H1 (cell line): ENCODE measurements at regions not wholly inside any gene's neighbourhood (a gene's known extent, or its start where the extent isn't known, plus 50 kb on each side); places are given as distances from the start of the nearest gene placed in this dataset.

ENCODE experiments used
- CTCF ChIA-PET: fragments of 300-600 bp; sonication (Branson Sonifier 250); formaldehyde crosslinking; loops from one replicate; lab custom pipeline; 2021; ENCODE audit not compliant: partially characterized antibody; lab: Charles Lee
- POLR2A ChIA-PET: fragments of 300-600 bp; sonication (Branson Sonifier 250); formaldehyde crosslinking; loops from one replicate; lab custom pipeline; 2021; ENCODE audit warnings: inconsistent platforms; ENCODE audit not compliant: partially characterized antibody; lab: Charles Lee
- DNase-seq, 2 experiments: peaks; one replicate each; pipeline versions ENCODE4 v3.0.0 to v3.0.0-alpha.2; 2010 to 2022; ENCODE audit warnings: low spot score in 2 of 2, low read depth in 1 of 2, mixed read lengths in 1 of 2
- FAIRE-seq: peaks from 2 replicates; lab custom pipeline; 2011; peaks lifted over from hg19 to GRCh38; lab: Jason Lieb, UNC
- H2AFZ ChIP-seq: 2 replicates; pipeline ENCODE4 v1.8.1; 2012; ENCODE audit warnings: low read length, inconsistent platforms
- H2AK5ac ChIP-seq: 2 replicates; pipeline ENCODE4 v1.6.1; 2013; ENCODE audit warnings: low read depth, low read length
- H2BK120ac ChIP-seq: replicated peaks from 2 replicates; pipeline ENCODE3; 2013; ENCODE audit warnings: low read depth, low read length, inconsistent platforms
- H2BK12ac ChIP-seq: 2 replicates; pipeline ENCODE4 v1.6.1; 2013; ENCODE audit warnings: low read depth, low read length
- H2BK15ac ChIP-seq: 2 replicates; pipeline ENCODE4 v1.6.1; 2013; ENCODE audit warnings: low read length
- H2BK20ac ChIP-seq: 2 replicates; pipeline ENCODE4 v1.6.1; 2013; ENCODE audit warnings: low read length
- H2BK5ac ChIP-seq: 2 replicates; pipeline ENCODE4 v1.6.1; 2013; ENCODE audit warnings: low read depth, low read length
- H3K14ac ChIP-seq: 2 replicates; pipeline ENCODE4 v1.6.1; 2013; ENCODE audit warnings: inconsistent platforms; ENCODE audit not compliant: insufficient read length
- H3K18ac ChIP-seq: 2 replicates; pipeline ENCODE4 v1.6.1; 2013; ENCODE audit warnings: low read length; ENCODE audit errors: extremely low read depth
- H3K23ac ChIP-seq: 2 replicates; pipeline ENCODE4 v1.6.1; 2013; ENCODE audit warnings: inconsistent platforms; ENCODE audit not compliant: insufficient read length
- H3K23me2 ChIP-seq: 2 replicates; pipeline ENCODE4 v1.6.1; 2013; ENCODE audit warnings: low read depth, low read length
- H3K27ac ChIP-seq: 2 replicates; pipeline ENCODE4 v1.6.1; 2011; ENCODE audit warnings: low read depth, low read length, inconsistent platforms
- H3K27me3 ChIP-seq, 4 experiments: replicated peaks in 1 of 4; 1 replicate in 1 of 4; 2 replicates in 3 of 4; pipeline versions ENCODE4 v1.6.1 to v1.8.1; 2011 to 2013; ENCODE audit warnings: low read length in 3 of 4, mild to moderate bottlenecking in 3 of 4, inconsistent platforms in 2 of 4, mixed read lengths in 2 of 4, moderate library complexity in 1 of 4; ENCODE audit not compliant: control insufficient read depth in 3 of 4, insufficient read depth in 3 of 4; ENCODE audit errors: extremely low read depth in 1 of 4
- H3K36me3 ChIP-seq, 4 experiments: 2 replicates each; pipeline versions ENCODE4 v1.6.1 to v1.8.1; 2011 to 2013; ENCODE audit warnings: mild to moderate bottlenecking in 4 of 4, low read length in 3 of 4, moderate library complexity in 2 of 4, control low read depth in 1 of 4, inconsistent platforms in 1 of 4; ENCODE audit not compliant: insufficient read depth in 4 of 4, control insufficient read depth in 2 of 4
- H3K4ac ChIP-seq: replicated peaks from 2 replicates; pipeline ENCODE3; 2013; ENCODE audit warnings: low read length, low read depth, mixed read lengths, inconsistent platforms; ENCODE audit not compliant: insufficient read length
- H3K4me1 ChIP-seq, 4 experiments: replicated peaks in 1 of 4; 1 replicate in 1 of 4; 2 replicates in 3 of 4; pipeline versions ENCODE4 v1.6.1 to v1.8.1; 2011 to 2013; ENCODE audit warnings: low read length in 3 of 4, inconsistent platforms in 2 of 4, mixed read lengths in 1 of 4; ENCODE audit not compliant: insufficient read depth in 4 of 4, control insufficient read depth in 3 of 4
- H3K4me2 ChIP-seq, 2 experiments: 2 replicates each; pipeline versions ENCODE4 v1.6.1 to v1.8.1; 2011 to 2013; ENCODE audit warnings: low read depth in 2 of 2, low read length in 2 of 2, control low read depth in 1 of 2, inconsistent platforms in 1 of 2, mild to moderate bottlenecking in 1 of 2; ENCODE audit not compliant: insufficient read depth in 1 of 2
- H3K4me3 ChIP-seq, 4 experiments: fragments of 200-600, 300-600 bp in 1 of 4; sonication (generic), shearing (Covaris generic), sonication (Bioruptor Twin) in 1 of 4; 2 replicates each; pipeline versions ENCODE4 v1.5.1 to v1.8.1; 2011 to 2016; ENCODE audit warnings: low read length in 4 of 4, low read depth in 3 of 4, control low read depth in 2 of 4, inconsistent platforms in 2 of 4, mild to moderate bottlenecking in 2 of 4, mixed read lengths in 1 of 4, moderate library complexity in 1 of 4; ENCODE audit not compliant: insufficient read depth in 2 of 4; ENCODE audit errors: extremely low read depth in 1 of 4
- H3K56ac ChIP-seq: replicated peaks from 2 replicates; pipeline ENCODE3; 2013; ENCODE audit warnings: low read depth, mild to moderate bottlenecking, mixed read lengths, low read length, inconsistent platforms; ENCODE audit not compliant: insufficient read length
- H3K79me1 ChIP-seq: 2 replicates; pipeline ENCODE4 v1.6.1; 2013; ENCODE audit warnings: low read depth, low read length, control low read depth
- H3K79me2 ChIP-seq, 2 experiments: 2 replicates each; pipeline versions ENCODE4 v1.6.1 to v1.8.1; 2012 to 2013; ENCODE audit warnings: low read length in 2 of 2, mild to moderate bottlenecking in 2 of 2, inconsistent platforms in 1 of 2; ENCODE audit not compliant: insufficient read depth in 2 of 2, control insufficient read depth in 1 of 2
- H3K9ac ChIP-seq, 4 experiments: replicated peaks in 1 of 4; 1 replicate in 1 of 4; 2 replicates in 3 of 4; pipeline versions ENCODE4 v1.6.1 to v1.8.1; 2011 to 2013; ENCODE audit warnings: low read depth in 3 of 4, low read length in 3 of 4, control low read depth in 2 of 4, mild to moderate bottlenecking in 2 of 4, moderate library complexity in 2 of 4, inconsistent platforms in 1 of 4; ENCODE audit errors: extremely low read depth in 1 of 4
- H3K9me3 ChIP-seq, 2 experiments: 2 replicates each; pipeline versions ENCODE4 v1.6.1 to v1.8.1; 2012 to 2013; ENCODE audit warnings: mild to moderate bottlenecking in 2 of 2, moderate library complexity in 2 of 2, control low read depth in 1 of 2, inconsistent platforms in 1 of 2, low read depth in 1 of 2, low read length in 1 of 2, mixed read lengths in 1 of 2; ENCODE audit not compliant: insufficient read depth in 2 of 2
- H4K20me1 ChIP-seq, 2 experiments: replicated peaks in 1 of 2; 2 replicates each; pipeline versions ENCODE3 to v1.8.1; 2011 to 2013; ENCODE audit warnings: inconsistent platforms in 2 of 2, low read length in 2 of 2, mild to moderate bottlenecking in 1 of 2; ENCODE audit not compliant: insufficient read depth in 2 of 2, control insufficient read depth in 1 of 2
- H4K5ac ChIP-seq: 2 replicates; pipeline ENCODE4 v1.6.1; 2013; ENCODE audit warnings: low read length, low read depth, mixed read lengths, inconsistent platforms; ENCODE audit not compliant: insufficient read length
- H4K8ac ChIP-seq: 2 replicates; pipeline ENCODE4 v1.8.0; 2013; ENCODE audit warnings: mild to moderate bottlenecking, moderate library complexity, low read length, inconsistent platforms; ENCODE audit not compliant: insufficient read depth; ENCODE audit errors: extremely low read depth
- H4K91ac ChIP-seq: replicated peaks from 2 replicates; pipeline ENCODE3; 2013; ENCODE audit warnings: low read length, mixed read lengths, inconsistent platforms; ENCODE audit not compliant: insufficient read length
- BRCA1 ChIP-seq: IDR thresholded peaks from 2 replicates; pipeline ENCODE4 v1.6.1; 2012; ENCODE audit warnings: low read depth, low read length, improper control_type of control experiment
- NANOG ChIP-seq: IDR thresholded peaks from 2 replicates; pipeline ENCODE4 v1.6.1; 2011; ENCODE audit warnings: low read length, low read depth, mild to moderate bottlenecking, inconsistent platforms; ENCODE audit not compliant: insufficient read depth, poor library complexity, severe bottlenecking
- POLR2A ChIP-seq, 2 experiments: IDR thresholded peaks; 1 replicate in 1 of 2; 2 replicates in 1 of 2; pipeline ENCODE4 v1.6.1; 2011; ENCODE audit warnings: low read depth in 2 of 2, low read length in 2 of 2, mild to moderate bottlenecking in 2 of 2; ENCODE audit errors: control extremely low read depth in 1 of 2
- RNF2 ChIP-seq: fragments of 200-900, 300-1000 bp; sonication (generic); IDR thresholded peaks from 2 replicates; pipeline ENCODE4 v1.7.1; 2016; ENCODE audit warnings: borderline replicate concordance, low read depth, mild to moderate bottlenecking, antibody characterized with exemption, low read length; ENCODE audit not compliant: poor library complexity, severe bottlenecking; ENCODE audit errors: missing control alignments
- whole genome bisulfite sequencing, 2 experiments: shearing (Covaris generic) in 1 of 2; methylation state at CpG; one replicate each; pipeline versions ENCODE4 v1.1.6 to v1.1.7; 2013 to 2015; ENCODE audit warnings: low lambda C conversion rate in 2 of 2, mixed read lengths in 2 of 2, inconsistent platforms in 1 of 2, low coverage in 1 of 2, missing lambda C conversion rate in 1 of 2; ENCODE audit not compliant: insufficient replicate concordance in 2 of 2, insufficient coverage in 1 of 2, insufficient read length in 1 of 2; ENCODE audit errors: extremely low coverage in 1 of 2, missing lambda C conversion rate in 1 of 2; 5-methylcytosine and 5-hydroxymethylcytosine counted together
- TF ChIP-seq, protein P1 (sequence below): IDR thresholded peaks from 2 replicates; pipeline ENCODE4 v1.6.1; 2011; ENCODE audit warnings: low read length, improper control_type of control experiment

DNA sequence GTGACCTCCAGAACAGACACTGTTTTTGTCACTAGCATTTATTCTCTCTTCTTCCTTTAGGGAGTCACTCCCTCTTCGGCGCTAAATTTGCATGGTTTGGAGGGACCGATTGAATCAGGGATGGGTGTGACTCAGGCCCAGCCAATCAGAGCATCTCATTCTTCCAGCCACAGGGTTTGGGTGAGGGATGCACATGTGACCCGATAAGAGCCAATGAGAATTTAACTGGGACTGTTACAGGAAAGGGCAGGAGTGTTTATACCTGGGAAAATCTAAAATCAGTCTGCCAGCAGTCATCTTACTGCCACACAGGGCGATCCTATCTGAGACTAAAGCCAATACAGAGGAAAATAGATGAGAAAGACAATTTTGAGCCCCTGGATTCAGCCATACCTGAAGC lies 351.2 kb upstream of the ERCC4 start:
- H3K79me2 ChIP-seq = no peaks in the 10 kb centered on the region
- H2AFZ ChIP-seq = no peak overlapping the region
- H2BK5ac ChIP-seq = no peak overlapping the region
- TF ChIP-seq RNF2 (no peak), POLR2A (IDR thresholded peaks at IDR 0.05; ENCODE audit: control extremely low read depth in 1 of 2, low read depth in 2 of 2, low read length in 2 of 2) (no peak), NANOG (no peak), BRCA1 (no peak)
- TF ChIP-seq, protein P1, sequence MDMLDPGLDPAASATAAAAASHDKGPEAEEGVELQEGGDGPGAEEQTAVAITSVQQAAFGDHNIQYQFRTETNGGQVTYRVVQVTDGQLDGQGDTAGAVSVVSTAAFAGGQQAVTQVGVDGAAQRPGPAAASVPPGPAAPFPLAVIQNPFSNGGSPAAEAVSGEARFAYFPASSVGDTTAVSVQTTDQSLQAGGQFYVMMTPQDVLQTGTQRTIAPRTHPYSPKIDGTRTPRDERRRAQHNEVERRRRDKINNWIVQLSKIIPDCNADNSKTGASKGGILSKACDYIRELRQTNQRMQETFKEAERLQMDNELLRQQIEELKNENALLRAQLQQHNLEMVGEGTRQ = 0 out of 2 replicates have a peak, but pooled peaks have one; percentile 10
- H3K56ac ChIP-seq = no peak overlapping the region
- DNase-seq (no peak), FAIRE-seq (no peak)
- H2BK120ac ChIP-seq = no peak overlapping the region
- no peaks in the 10 kb centered on the region for H3K9me3 ChIP-seq
- no peak overlapping the region for H2BK15ac ChIP-seq
- no peak overlapping the region for H3K4ac ChIP-seq
- H3K27ac ChIP-seq = no peak overlapping the region
- WGBS, 2 experiments = 90% methylated on average over 5 of the region's 5 CpGs; no CpG with 5 or more reads in 1 of the 2 experiments
- no peaks in the 10 kb centered on the region for H3K79me1 ChIP-seq
- H3K4me3 ChIP-seq = no peak overlapping the region
- H3K23me2 ChIP-seq = no peaks in the 10 kb centered on the region
- no peaks in the 10 kb centered on the region for H3K27me3 ChIP-seq
- H2AK5ac ChIP-seq = no peak overlapping the region
- no peak overlapping the region for H4K5ac ChIP-seq
- no peak overlapping the region for H2BK20ac ChIP-seq
- H3K4me2 ChIP-seq = no peak overlapping the region
- ChIA-PET POLR2A (no interaction called here), CTCF (no interaction called here)
- no peaks in the 10 kb centered on the region for H3K36me3 ChIP-seq
- no peak overlapping the region for H4K8ac ChIP-seq
- no peak overlapping the region for H3K18ac ChIP-seq
- no peaks in the 10 kb centered on the region for H4K20me1 ChIP-seq
- no peak overlapping the region for H3K9ac ChIP-seq
- H2BK12ac ChIP-seq = no peak overlapping the region
- no peak overlapping the region for H3K23ac ChIP-seq
- H3K4me1 ChIP-seq = no peaks in the 10 kb centered on the region
- H4K91ac ChIP-seq = no peak overlapping the region
- no peak overlapping the region for H3K14ac ChIP-seq
